Lower leg skin (tissue), 3 donors: ENCODE measurements at regions not wholly inside any gene's neighbourhood (a gene's known extent, or its start where the extent isn't known, plus 50 kb on each side); places are given as distances from the start of the nearest gene placed in this dataset.

Experiments
- CTCF ChIP-seq, 3 donors: fragments of 450-650 bp; IDR thresholded peaks; one replicate each; pipeline ENCODE4 v1.5.1; 2016; ENCODE audit warnings: antibody characterized with exemption in 3 of 3, mild to moderate bottlenecking in 3 of 3, moderate library complexity in 2 of 3
- POLR2A ChIP-seq, 2 donors: fragments of 450-650 bp; IDR thresholded peaks; one replicate each; pipeline ENCODE4 v1.6.1; 2016 to 2017; ENCODE audit warnings: antibody characterized with exemption in 2 of 2, mild to moderate bottlenecking in 1 of 2, moderate library complexity in 1 of 2

- TF ChIP-seq CTCF (IDR thresholded peaks at IDR 0.05) (no peak), POLR2A (IDR thresholded peaks at IDR 0.05) (no peak)
Measured at GRCh38 chr6:138655828-138656227, 117.7 kb upstream of the CCDC28A start.
